ENCODE measurements at regions not wholly inside any gene's neighbourhood (a gene's known extent, or its start where the extent isn't known, plus 50 kb on each side); places are given as distances from the start of the nearest gene placed in this dataset.

GRCh38 chr16:72241930-72242329, 70.0 kb upstream of the PMFBP1 start:
- H3K18ac ChIP-seq (ENCODE audit: extremely low read depth, low read length): no peak overlapping the region
- H3K9me3 ChIP-seq (ENCODE audit: insufficient read depth in 2 of 2, low read depth in 1 of 2, low read length in 1 of 2): no peaks in the 10 kb centered on the region
- no peak overlapping the region for H3K4me3 ChIP-seq (ENCODE audit: extremely low read depth in 1 of 4, insufficient read depth in 2 of 4, low read depth in 3 of 4, low read length in 4 of 4)
- H3K14ac ChIP-seq (ENCODE audit: insufficient read length): no peak overlapping the region
- H3K27ac ChIP-seq (ENCODE audit: low read depth, low read length): no peak overlapping the region
- H4K8ac ChIP-seq (ENCODE audit: extremely low read depth, insufficient read depth, low read length): no peak overlapping the region
- no peak overlapping the region for H2BK12ac ChIP-seq (ENCODE audit: low read depth, low read length)
- H3K9ac ChIP-seq (replicated peaks in 1 of 4; ENCODE audit: extremely low read depth in 1 of 4, low read depth in 3 of 4, low read length in 3 of 4): no peak overlapping the region
- no peak overlapping the region for H3K23ac ChIP-seq (ENCODE audit: insufficient read length)
- no peak overlapping the region for H4K91ac ChIP-seq (replicated peaks; ENCODE audit: insufficient read length, low read length)
- no peak overlapping the region for H4K5ac ChIP-seq (ENCODE audit: insufficient read length, low read depth, low read length)
- no peak overlapping the region for H2BK15ac ChIP-seq (ENCODE audit: low read length)
- no peak overlapping the region for H2BK120ac ChIP-seq (replicated peaks; ENCODE audit: low read depth, low read length)
- no peaks in the 10 kb centered on the region for H3K79me2 ChIP-seq (ENCODE audit: control insufficient read depth in 1 of 2, insufficient read depth in 2 of 2, low read length in 2 of 2)
- ChIA-PET POLR2A (ENCODE audit: partially characterized antibody) (no interaction called here), CTCF (ENCODE audit: partially characterized antibody) (interaction anchor here (0.6 to 2.9 kb wide), 16 partner anchors 11 to 614 kb away, joined by 3 to 18 read pairs (median 3); no protein-coding TSS in a partner anchor)
- WGBS, 2 experiments (ENCODE audit: extremely low coverage in 1 of 2, insufficient coverage in 1 of 2, insufficient read length in 1 of 2, insufficient replicate concordance in 2 of 2, low coverage in 1 of 2, low lambda C conversion rate in 2 of 2, missing lambda C conversion rate in 1 of 2): 62% methylated on average over 7 of the region's 7 CpGs; no CpG with 5 or more reads in 1 of the 2 experiments
- H2AK5ac ChIP-seq (ENCODE audit: low read depth, low read length): no peak overlapping the region
- H3K4me1 ChIP-seq (replicated peaks in 1 of 4; ENCODE audit: control insufficient read depth in 3 of 4, insufficient read depth in 4 of 4, low read length in 3 of 4): no peaks in the 10 kb centered on the region
- H3K4me2 ChIP-seq (ENCODE audit: insufficient read depth in 1 of 2, low read depth in 2 of 2, low read length in 2 of 2): no peak overlapping the region
- DNase-seq (ENCODE audit: low read depth in 1 of 2, low spot score in 2 of 2) (no peak), FAIRE-seq (peak; percentile 95)
- H3K23me2 ChIP-seq (ENCODE audit: low read depth, low read length): no peaks in the 10 kb centered on the region; the same call in 1 of the 2 replicates
- H3K36me3 ChIP-seq (ENCODE audit: control insufficient read depth in 2 of 4, insufficient read depth in 4 of 4, low read length in 3 of 4): no peaks in the 10 kb centered on the region
- no peaks in the 10 kb centered on the region for H3K27me3 ChIP-seq (replicated peaks in 1 of 4; ENCODE audit: control insufficient read depth in 3 of 4, extremely low read depth in 1 of 4, insufficient read depth in 3 of 4, low read length in 3 of 4)
- H3K4ac ChIP-seq (replicated peaks; ENCODE audit: insufficient read length, low read depth, low read length): no peak overlapping the region
- no peaks in the 10 kb centered on the region for H4K20me1 ChIP-seq (replicated peaks in 1 of 2; ENCODE audit: control insufficient read depth in 1 of 2, insufficient read depth in 2 of 2, low read length in 2 of 2)
- H2AFZ ChIP-seq (ENCODE audit: low read length): peak overlapping the region; percentile 74; the same call in 1 of the 2 replicates
- no peak overlapping the region for H2BK5ac ChIP-seq (ENCODE audit: low read depth, low read length)
- no peaks in the 10 kb centered on the region for H3K79me1 ChIP-seq (ENCODE audit: low read depth, low read length)
- H2BK20ac ChIP-seq (ENCODE audit: low read length): no peak overlapping the region
- H3K56ac ChIP-seq (replicated peaks; ENCODE audit: insufficient read length, low read depth, low read length): no peak overlapping the region
- TF ChIP-seq CTCF (IDR thresholded peaks at IDR 0.05; ENCODE audit: control extremely low read depth in 1 of 3, insufficient read depth in 1 of 3, low read depth in 1 of 3, low read length in 3 of 3): peak; percentile 69 to 84 (median 71)
- peak; percentile 76 for TF ChIP-seq YY1 (IDR thresholded peaks at IDR 0.05; ENCODE audit: low read depth, low read length)
